Stomach (tissue), 8 donors: ENCODE measurements at regions not wholly inside any gene's neighbourhood (a gene's known extent, or its start where the extent isn't known, plus 50 kb on each side); places are given as distances from the start of the nearest gene placed in this dataset.

Source experiments
- DNase-seq, 2 donors: peaks; one replicate each; pipeline versions ENCODE4 v3.0.0 to v3.0.0-alpha.2; 2013 to 2019
- H3K27ac ChIP-seq, 5 donors: fragments of 200-600 bp in 4 of 5; sonication (generic) in 4 of 5; one replicate each; pipeline ENCODE4 v1.5.1; 2013 to 2019; ENCODE audit warnings: mild to moderate bottlenecking in 1 of 5, moderate library complexity in 1 of 5
- H3K27me3 ChIP-seq, 3 donors: fragments of 200-600 bp; sonication (generic); one replicate each; pipeline ENCODE4 v1.5.1; 2017 to 2019; ENCODE audit warnings: mixed run types in 1 of 3
- H3K36me3 ChIP-seq, 4 donors: fragments of 200-600 bp; sonication (generic); 1 replicate in 3 of 4; 2 replicates in 1 of 4; pipeline ENCODE4 v1.5.1; 2016 to 2019
- H3K4me1 ChIP-seq, 4 donors: fragments of 200-600 bp; sonication (generic); one replicate each; pipeline ENCODE4 v1.5.1; 2016 to 2019
- H3K4me3 ChIP-seq, 4 donors: fragments of 200-600 bp; sonication (generic) in 3 of 4; one replicate each; pipeline ENCODE4 v1.5.1; 2016 to 2019; ENCODE audit warnings: mild to moderate bottlenecking in 1 of 4
- H3K9me3 ChIP-seq, 4 donors: fragments of 200-600 bp; sonication (generic); one replicate each; pipeline ENCODE4 v1.5.1; 2016 to 2019
- CTCF ChIP-seq, 7 experiments: fragments of 450-650 bp in 4 of 7; fragments of 200-600 bp in 3 of 7; sonication (generic) in 3 of 7; IDR thresholded peaks; one replicate each; pipeline ENCODE4 v1.5.1; 2016 to 2019; ENCODE audit warnings: antibody characterized with exemption in 7 of 7, control low read depth in 2 of 7, mild to moderate bottlenecking in 1 of 7
- EP300 ChIP-seq: sonication (generic); formaldehyde crosslinking; IDR thresholded peaks from one replicate; pipeline ENCODE4 v1.6.1; 2017; ENCODE audit warnings: antibody characterized with exemption
- POLR2A ChIP-seq, 4 donors: fragments of 450-650 bp; IDR thresholded peaks; one replicate each; pipeline ENCODE4 v1.6.1; 2016; ENCODE audit warnings: antibody characterized with exemption in 4 of 4, control low read depth in 2 of 4, mild to moderate bottlenecking in 1 of 4, moderate library complexity in 1 of 4
- POLR2AphosphoS5 ChIP-seq, 3 donors: sonication (generic); formaldehyde crosslinking; IDR thresholded peaks; one replicate each; pipeline ENCODE4 v1.6.1; 2016; ENCODE audit warnings: antibody characterized with exemption in 3 of 3
- WGBS, 5 donors: extraction: QIAGEN DNeasy Blood & Tissue Kit in 3 of 5; methylation state at CpG; one replicate each; pipeline versions ENCODE4 v1.1.5 to v1.1.7; 2013 to 2018; 5-methylcytosine and 5-hydroxymethylcytosine counted together
- intact Hi-C: fragments of 100-400 bp; cut with DNase I; formaldehyde crosslinking; loops from one replicate; pipeline ENCODE4 v1.15.1; 2023; ENCODE audit warnings: low total_unique reads
- donor health status: healthy with polysubstance abuse.
- donor health status: Bipolar disorder and iron deficiency.
- donor health status: healthy.

DNA sequence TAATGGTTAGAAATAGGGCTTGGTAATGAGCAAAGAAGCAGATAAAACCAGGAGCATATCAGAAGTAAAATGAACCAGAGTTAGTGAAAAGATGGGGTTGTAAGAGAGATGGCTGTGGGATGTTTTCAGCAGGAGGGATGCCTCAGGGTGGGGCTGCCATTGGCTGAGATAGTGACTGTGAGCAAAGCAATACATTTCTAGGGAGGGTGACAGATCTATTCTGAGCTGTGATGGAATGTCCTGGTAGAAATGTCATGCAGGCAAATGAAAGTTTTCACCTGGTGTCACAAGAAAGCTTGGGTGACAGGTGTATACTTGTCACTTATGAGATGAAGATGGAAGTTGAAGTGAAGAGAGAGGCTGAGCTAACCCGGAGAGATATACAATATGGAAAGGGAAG, 435.9 kb downstream of the TNS3 start:
- Histone ChIP-seq H3K9me3 (no peaks in the 10 kb centered on the region), H3K36me3 (no peaks in the 10 kb centered on the region), H3K27me3 (no peaks in the 10 kb centered on the region), H3K27ac (no peak overlapping the region), H3K4me1 (peaks cover 0 to 19% (median 8%) of the 10 kb centered on the region in 4 donors), H3K4me3 (no peak overlapping the region)
- WGBS, 5 donors = 40 to 92% (median 86%) methylated on average over 1 of the region's 1 CpG
- intact Hi-C loops = no loop called here
- no peak for TF ChIP-seq POLR2A (IDR thresholded peaks at IDR 0.05)
- no peak for TF ChIP-seq POLR2AphosphoS5 (IDR thresholded peaks at IDR 0.05)
- TF ChIP-seq CTCF (IDR thresholded peaks at IDR 0.05) = no peak
- TF ChIP-seq EP300 = no peak
- DNase-seq = no peak

DNA sequence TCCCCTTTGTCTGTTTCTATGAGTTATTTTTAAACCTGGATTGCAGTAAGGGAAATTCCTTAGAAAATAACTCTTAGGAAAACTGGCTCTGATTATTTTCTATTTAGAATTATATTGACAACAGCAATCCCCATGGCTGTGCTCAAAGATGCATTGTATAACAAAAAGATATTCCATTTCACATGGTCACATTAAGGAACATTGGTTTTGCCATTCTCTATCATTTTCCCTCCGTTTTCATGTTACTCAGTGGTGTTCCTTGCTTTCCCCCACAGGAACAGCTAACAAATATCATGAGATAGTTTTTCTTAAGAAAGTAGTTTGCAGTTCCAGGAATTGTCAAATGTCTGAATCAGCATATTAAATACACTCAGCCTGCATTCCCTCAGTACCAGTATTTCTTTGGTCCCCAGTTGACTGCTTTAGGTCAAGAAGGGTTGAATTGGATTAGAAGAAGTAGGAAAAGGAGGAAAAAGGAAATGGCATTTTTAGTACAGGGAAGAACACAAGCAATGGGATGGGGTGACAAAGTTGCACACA, 436.7 kb downstream of the TNS3 start:
- 54 to 86% (median 69%) methylated on average over 1 of the region's 1 CpG for WGBS, 5 donors
- intact Hi-C loops = no loop called here

DNA sequence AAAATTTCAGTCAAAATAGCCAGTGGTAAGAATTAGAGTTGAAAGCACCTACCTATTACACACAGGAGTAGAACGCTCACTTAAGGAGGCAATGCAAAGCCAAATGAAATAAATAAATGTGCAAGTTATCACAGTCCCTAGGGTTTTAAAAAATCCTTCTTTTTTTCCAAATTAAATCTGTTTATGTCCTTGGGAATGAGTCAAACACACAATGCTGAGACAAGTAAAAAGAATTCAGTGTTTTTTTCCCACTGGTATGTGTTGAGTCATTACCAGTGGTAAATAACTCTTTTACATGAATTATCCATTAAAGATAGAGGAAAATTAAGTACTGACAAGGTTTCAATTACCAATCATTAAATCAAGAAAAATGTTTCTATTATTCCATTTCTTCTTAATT, 438.6 kb downstream of the TNS3 start:
- no peak for DNase-seq
- WGBS, 5 donors = 75 to 96% (median 89%) methylated on average over 1 of the region's 1 CpG
- no peaks in the 10 kb centered on the region for H3K9me3 ChIP-seq
- TF ChIP-seq EP300 (no peak), POLR2AphosphoS5 (IDR thresholded peaks at IDR 0.05) (no peak), POLR2A (IDR thresholded peaks at IDR 0.05) (no peak), CTCF (IDR thresholded peaks at IDR 0.05) (no peak)
- H3K4me1 ChIP-seq = peaks cover 0 to 9% (median 4%) of the 10 kb centered on the region in 4 donors
- H3K27ac ChIP-seq = no peak overlapping the region
- H3K4me3 ChIP-seq = no peak overlapping the region
- H3K27me3 ChIP-seq = no peaks in the 10 kb centered on the region
- H3K36me3 ChIP-seq = no peaks in the 10 kb centered on the region
- intact Hi-C loops = no loop called here

More for the DNA sequence above, 436.7 kb downstream of the TNS3 start:
- Histone ChIP-seq H3K4me1 (peaks cover 0 to 19% (median 8%) of the 10 kb centered on the region in 4 donors), H3K27me3 (no peaks in the 10 kb centered on the region), H3K36me3 (no peaks in the 10 kb centered on the region), H3K4me3 (no peak overlapping the region), H3K9me3 (no peaks in the 10 kb centered on the region), H3K27ac (no peak overlapping the region)
- DNase-seq = no peak
- TF ChIP-seq POLR2A (IDR thresholded peaks at IDR 0.05) (no peak), CTCF (IDR thresholded peaks at IDR 0.05) (no peak), POLR2AphosphoS5 (IDR thresholded peaks at IDR 0.05) (no peak), EP300 (no peak)

GRCh38 chr7:47142867-47143175, 439.1 kb downstream of the TNS3 start:
- WGBS, 5 donors = 79 to 90% (median 86%) methylated on average over 1 of the region's 1 CpG
- DNase-seq = no peak
- Histone ChIP-seq H3K9me3 (no peaks in the 10 kb centered on the region), H3K4me3 (no peak overlapping the region), H3K27ac (no peak overlapping the region), H3K4me1 (peaks cover 0 to 6% (median 2%) of the 10 kb centered on the region in 4 donors), H3K27me3 (no peaks in the 10 kb centered on the region), H3K36me3 (no peaks in the 10 kb centered on the region)
- TF ChIP-seq EP300 (no peak), CTCF (IDR thresholded peaks at IDR 0.05) (no peak), POLR2AphosphoS5 (IDR thresholded peaks at IDR 0.05) (no peak), POLR2A (IDR thresholded peaks at IDR 0.05) (no peak)
- intact Hi-C loops = no loop called here
